Esophagus squamous epithelium (tissue), 4 donors: ENCODE measurements at regions not wholly inside any gene's neighbourhood (a gene's known extent, or its start where the extent isn't known, plus 50 kb on each side); places are given as distances from the start of the nearest gene placed in this dataset.

Experiments used
- POLR2A ChIP-seq, 4 donors: fragments of 450-650 bp; IDR thresholded peaks; one replicate each; pipeline ENCODE4 v1.6.1; 2017; ENCODE audit warnings: antibody characterized with exemption in 4 of 4, mild to moderate bottlenecking in 4 of 4, moderate library complexity in 3 of 4
- TF ChIP-seq, protein P1 (sequence below), 6 experiments: fragments of 450-650 bp in 4 of 6; fragments of 200-600 bp in 2 of 6; sonication (generic) in 2 of 6; IDR thresholded peaks; one replicate each; pipeline ENCODE4 v1.5.1; 2016 to 2019; ENCODE audit warnings: antibody characterized with exemption in 6 of 6, mild to moderate bottlenecking in 4 of 6, moderate library complexity in 4 of 6

DNA sequence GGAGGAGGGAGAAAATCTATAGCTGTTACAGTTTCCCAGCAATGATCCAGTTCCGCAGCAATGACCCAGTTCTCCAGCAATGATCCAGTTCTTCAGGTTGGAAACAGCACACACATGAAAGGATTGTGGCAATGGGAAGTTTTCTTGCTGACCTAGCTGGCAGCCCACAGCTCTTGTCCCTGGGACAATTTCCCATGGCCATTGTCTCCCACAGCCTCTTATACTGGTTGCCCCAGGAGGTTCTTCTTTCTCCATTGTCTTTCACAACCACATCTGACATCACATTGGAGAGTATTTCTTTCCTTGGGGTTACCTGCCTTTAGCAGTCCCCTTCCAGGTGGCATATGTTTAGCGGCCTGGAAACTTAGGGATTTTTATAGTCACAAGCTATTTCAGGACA is 209.8 kb upstream of the PLEKHG7 start:
- TF ChIP-seq, protein P1, sequence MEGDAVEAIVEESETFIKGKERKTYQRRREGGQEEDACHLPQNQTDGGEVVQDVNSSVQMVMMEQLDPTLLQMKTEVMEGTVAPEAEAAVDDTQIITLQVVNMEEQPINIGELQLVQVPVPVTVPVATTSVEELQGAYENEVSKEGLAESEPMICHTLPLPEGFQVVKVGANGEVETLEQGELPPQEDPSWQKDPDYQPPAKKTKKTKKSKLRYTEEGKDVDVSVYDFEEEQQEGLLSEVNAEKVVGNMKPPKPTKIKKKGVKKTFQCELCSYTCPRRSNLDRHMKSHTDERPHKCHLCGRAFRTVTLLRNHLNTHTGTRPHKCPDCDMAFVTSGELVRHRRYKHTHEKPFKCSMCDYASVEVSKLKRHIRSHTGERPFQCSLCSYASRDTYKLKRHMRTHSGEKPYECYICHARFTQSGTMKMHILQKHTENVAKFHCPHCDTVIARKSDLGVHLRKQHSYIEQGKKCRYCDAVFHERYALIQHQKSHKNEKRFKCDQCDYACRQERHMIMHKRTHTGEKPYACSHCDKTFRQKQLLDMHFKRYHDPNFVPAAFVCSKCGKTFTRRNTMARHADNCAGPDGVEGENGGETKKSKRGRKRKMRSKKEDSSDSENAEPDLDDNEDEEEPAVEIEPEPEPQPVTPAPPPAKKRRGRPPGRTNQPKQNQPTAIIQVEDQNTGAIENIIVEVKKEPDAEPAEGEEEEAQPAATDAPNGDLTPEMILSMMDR (IDR thresholded peaks at IDR 0.05): no peak
- TF ChIP-seq POLR2A (IDR thresholded peaks at IDR 0.05): no peak
